ENCODE measurements at regions not wholly inside any gene's neighbourhood (a gene's known extent, or its start where the extent isn't known, plus 50 kb on each side); places are given as distances from the start of the nearest gene placed in this dataset.
A peak's percentile ranks its signal among the peaks of the same experiment; 100 is the strongest.
"Not testable (repeated sequence)": the region's sequence is repeated elsewhere in the genome, so short reads cannot be mapped to it uniquely, and the experiment has no call there.

DNA sequence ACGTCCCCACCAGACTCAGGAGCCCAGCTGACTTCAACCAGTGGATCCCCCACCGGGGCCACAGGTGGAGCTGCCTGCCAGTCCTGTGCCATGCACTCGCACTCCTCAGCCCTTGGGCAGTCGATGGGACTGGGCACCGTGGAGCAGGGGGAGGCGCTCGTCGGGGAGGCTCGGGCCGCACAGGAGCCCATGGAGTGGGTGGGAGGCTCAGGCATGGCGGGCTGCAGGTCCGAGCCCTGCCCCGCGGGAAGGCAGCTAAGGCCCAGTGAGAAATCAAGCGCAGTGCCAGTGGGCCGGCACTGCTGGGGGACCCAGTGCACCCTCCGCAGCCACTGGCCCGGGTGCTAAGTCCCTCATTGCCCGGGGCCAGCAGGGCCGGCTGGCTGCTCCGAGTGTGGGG, 52.3 kb upstream of the LRRC30 start:
- H3K4me1 ChIP-seq (ENCODE audit: insufficient read depth, low read length, poor library complexity, severe bottlenecking); intact Hi-C loops (cut with micrococcal nuclease; ENCODE audit: unreplicated experiment); POLR2A ChIA-PET (ENCODE audit: low non-redundant PET); BruUV-seq (replicated peaks); DNase-seq (ENCODE audit: low spot score); H3K4me3 ChIP-seq (ENCODE audit: low read depth, low read length, poor library complexity, severe bottlenecking); H3K9me3 ChIP-seq (ENCODE audit: low read depth, low read length, poor library complexity, severe bottlenecking); CTCF ChIA-PET; H3K36me3 ChIP-seq (ENCODE audit: insufficient read depth, low read length, poor library complexity, severe bottlenecking); H3K27ac ChIP-seq (ENCODE audit: low read depth, low read length, poor library complexity, severe bottlenecking); H3K27me3 ChIP-seq (replicated peaks; ENCODE audit: insufficient read depth, low read depth, low read length, poor library complexity): not testable (repeated sequence)

DNA sequence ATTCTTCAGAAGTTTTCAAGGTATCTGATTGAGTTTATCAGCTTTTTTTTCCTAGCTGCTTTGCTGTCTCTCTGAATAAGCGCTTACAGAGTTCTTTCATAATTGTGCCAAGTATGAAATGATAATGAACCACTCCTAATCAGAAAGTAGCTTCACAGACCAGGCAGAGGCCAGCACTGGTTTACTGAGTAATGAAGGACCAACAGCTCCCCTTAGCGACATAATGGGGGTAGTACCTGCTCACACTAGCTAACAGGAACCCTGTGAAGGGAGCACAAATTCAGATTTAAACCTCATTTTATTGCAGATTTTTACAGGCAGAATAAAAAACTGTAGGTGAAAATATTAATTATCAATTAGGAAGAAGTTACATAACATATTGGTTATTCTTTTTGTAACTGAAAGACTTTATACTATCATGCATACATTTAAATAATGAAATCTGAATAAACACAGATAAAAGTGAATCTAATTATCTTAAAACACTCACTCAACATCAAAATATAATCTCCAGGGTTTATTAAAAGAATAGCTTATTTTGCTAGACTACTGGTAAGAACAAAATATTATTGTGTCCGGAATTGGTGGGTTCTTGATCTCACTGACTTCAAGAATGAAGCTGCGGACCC, 53.7 kb upstream of the LRRC30 start:
- Histone ChIP-seq H3K27me3 (replicated peaks; ENCODE audit: insufficient read depth, low read depth, low read length, poor library complexity) (no peaks in the 10 kb centered on the region), H3K9me3 (ENCODE audit: low read depth, low read length, poor library complexity, severe bottlenecking) (peaks cover 9% of the 10 kb centered on the region), H3K4me3 (ENCODE audit: low read depth, low read length, poor library complexity, severe bottlenecking) (no peak overlapping the region), H3K27ac (ENCODE audit: low read depth, low read length, poor library complexity, severe bottlenecking) (no peak overlapping the region), H3K36me3 (ENCODE audit: insufficient read depth, low read length, poor library complexity, severe bottlenecking) (no peaks in the 10 kb centered on the region), H3K4me1 (ENCODE audit: insufficient read depth, low read length, poor library complexity, severe bottlenecking) (no peaks in the 10 kb centered on the region)
- CTCF ChIA-PET = no interaction called here
- intact Hi-C loops (cut with micrococcal nuclease; ENCODE audit: unreplicated experiment) = no loop called here
- DNase-seq (ENCODE audit: low spot score) = peak; percentile 20
- POLR2A ChIA-PET (ENCODE audit: low non-redundant PET) = no interaction called here
- no peak for TF ChIP-seq EZH2 (IDR thresholded peaks at IDR 0.05; ENCODE audit: borderline replicate concordance, low read depth, low read length, poor library complexity, severe bottlenecking)
- TF ChIP-seq, protein P1, sequence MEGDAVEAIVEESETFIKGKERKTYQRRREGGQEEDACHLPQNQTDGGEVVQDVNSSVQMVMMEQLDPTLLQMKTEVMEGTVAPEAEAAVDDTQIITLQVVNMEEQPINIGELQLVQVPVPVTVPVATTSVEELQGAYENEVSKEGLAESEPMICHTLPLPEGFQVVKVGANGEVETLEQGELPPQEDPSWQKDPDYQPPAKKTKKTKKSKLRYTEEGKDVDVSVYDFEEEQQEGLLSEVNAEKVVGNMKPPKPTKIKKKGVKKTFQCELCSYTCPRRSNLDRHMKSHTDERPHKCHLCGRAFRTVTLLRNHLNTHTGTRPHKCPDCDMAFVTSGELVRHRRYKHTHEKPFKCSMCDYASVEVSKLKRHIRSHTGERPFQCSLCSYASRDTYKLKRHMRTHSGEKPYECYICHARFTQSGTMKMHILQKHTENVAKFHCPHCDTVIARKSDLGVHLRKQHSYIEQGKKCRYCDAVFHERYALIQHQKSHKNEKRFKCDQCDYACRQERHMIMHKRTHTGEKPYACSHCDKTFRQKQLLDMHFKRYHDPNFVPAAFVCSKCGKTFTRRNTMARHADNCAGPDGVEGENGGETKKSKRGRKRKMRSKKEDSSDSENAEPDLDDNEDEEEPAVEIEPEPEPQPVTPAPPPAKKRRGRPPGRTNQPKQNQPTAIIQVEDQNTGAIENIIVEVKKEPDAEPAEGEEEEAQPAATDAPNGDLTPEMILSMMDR (conservative IDR thresholded peaks at IDR 0.05; ENCODE audit: low read depth, low read length) = peak; percentile 43; the same call in 1 of the 2 replicates
- BruUV-seq (replicated peaks) = no TSS peak

DNA sequence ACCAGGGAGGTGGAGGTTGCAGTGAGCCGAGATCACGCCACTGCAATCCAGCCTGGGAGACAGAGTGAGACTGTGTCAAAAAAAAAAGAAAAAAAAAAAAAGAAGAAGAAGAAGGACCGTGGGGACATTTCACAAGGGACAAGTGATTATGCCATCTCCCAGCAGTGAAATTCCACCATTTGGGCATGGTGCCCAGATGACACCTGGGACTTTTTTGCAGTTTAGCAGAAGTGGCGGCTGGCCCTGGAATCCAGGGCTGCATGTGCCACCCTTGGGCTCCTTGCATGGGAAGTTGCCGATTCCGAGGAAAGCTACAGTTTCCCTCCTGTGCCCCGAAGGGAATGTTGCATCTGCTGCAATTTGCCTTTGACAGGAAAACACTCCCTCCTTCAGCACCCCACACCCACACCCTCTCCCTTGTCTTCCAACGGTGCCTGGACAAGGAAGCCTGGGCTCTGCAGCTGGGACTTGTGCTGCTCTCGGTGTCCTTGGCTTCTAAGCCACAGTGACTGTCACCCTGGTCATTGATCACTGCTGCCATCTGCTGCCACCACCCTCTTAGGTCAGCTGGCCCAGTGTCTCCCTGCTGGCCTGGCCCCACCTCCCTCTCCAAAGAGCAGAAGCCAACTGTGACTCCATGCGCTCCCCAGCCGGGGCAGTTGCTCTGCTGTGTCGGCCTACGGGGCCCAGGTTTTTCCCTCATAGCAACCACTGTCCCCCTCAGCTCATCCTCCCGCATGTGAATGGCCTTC, 56.4 kb upstream of the LRRC30 start:
- ChIA-PET POLR2A (ENCODE audit: low non-redundant PET) (no interaction called here), CTCF (no interaction called here)
- Histone ChIP-seq H3K27me3 (replicated peaks; ENCODE audit: insufficient read depth, low read depth, low read length, poor library complexity) (no peaks in the 10 kb centered on the region), H3K4me3 (ENCODE audit: low read depth, low read length, poor library complexity, severe bottlenecking) (no peak overlapping the region), H3K36me3 (ENCODE audit: insufficient read depth, low read length, poor library complexity, severe bottlenecking) (no peaks in the 10 kb centered on the region), H3K27ac (ENCODE audit: low read depth, low read length, poor library complexity, severe bottlenecking) (no peak overlapping the region), H3K9me3 (ENCODE audit: low read depth, low read length, poor library complexity, severe bottlenecking) (peaks cover 9% of the 10 kb centered on the region), H3K4me1 (ENCODE audit: insufficient read depth, low read length, poor library complexity, severe bottlenecking) (no peaks in the 10 kb centered on the region)
- DNase-seq (ENCODE audit: low spot score) = no peak
- TF ChIP-seq, protein P1 (conservative IDR thresholded peaks at IDR 0.05; ENCODE audit: low read depth, low read length) = no peak
- TF ChIP-seq EZH2 (IDR thresholded peaks at IDR 0.05; ENCODE audit: borderline replicate concordance, low read depth, low read length, poor library complexity, severe bottlenecking) = no peak
- no TSS peak for BruUV-seq (replicated peaks)
- intact Hi-C loops (cut with micrococcal nuclease; ENCODE audit: unreplicated experiment) = no loop called here

DNA sequence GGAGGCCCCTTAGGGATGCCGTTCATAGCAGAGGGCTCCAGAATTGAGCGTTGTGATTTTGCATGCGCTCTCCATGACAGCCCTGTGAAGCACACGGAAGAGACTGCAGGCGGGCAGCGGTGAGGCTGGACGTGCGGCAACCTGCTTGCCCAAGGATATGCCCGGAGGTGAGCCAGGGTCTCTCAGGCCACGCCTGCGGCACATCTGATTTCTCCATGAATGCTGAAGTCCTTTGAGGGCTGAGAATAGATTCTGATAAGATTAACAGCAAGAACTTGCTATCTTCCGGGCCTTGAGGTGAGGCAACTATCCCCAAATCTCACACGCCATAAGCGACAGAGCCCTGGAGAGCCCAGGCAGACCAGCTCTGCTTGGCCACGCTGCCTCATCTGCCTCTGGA, 55.6 kb upstream of the LAMA1 start:
- no peak for TF ChIP-seq EZH2 (IDR thresholded peaks at IDR 0.05; ENCODE audit: borderline replicate concordance, low read depth, low read length, poor library complexity, severe bottlenecking)
- TF ChIP-seq, protein P1 (conservative IDR thresholded peaks at IDR 0.05; ENCODE audit: low read depth, low read length) = no peak
- no peak for DNase-seq (ENCODE audit: low spot score)
- H3K9me3 ChIP-seq (ENCODE audit: low read depth, low read length, poor library complexity, severe bottlenecking) = peaks cover 9% of the 10 kb centered on the region
- no TSS peak for BruUV-seq (replicated peaks)
- intact Hi-C loops (cut with micrococcal nuclease; ENCODE audit: unreplicated experiment) = no loop called here
- no peaks in the 10 kb centered on the region for H3K27me3 ChIP-seq (replicated peaks; ENCODE audit: insufficient read depth, low read depth, low read length, poor library complexity)
- POLR2A ChIA-PET (ENCODE audit: low non-redundant PET) = no interaction called here
- H3K4me3 ChIP-seq (ENCODE audit: low read depth, low read length, poor library complexity, severe bottlenecking) = no peak overlapping the region
- H3K27ac ChIP-seq (ENCODE audit: low read depth, low read length, poor library complexity, severe bottlenecking) = no peak overlapping the region
- no peaks in the 10 kb centered on the region for H3K36me3 ChIP-seq (ENCODE audit: insufficient read depth, low read length, poor library complexity, severe bottlenecking)
- H3K4me1 ChIP-seq (ENCODE audit: insufficient read depth, low read length, poor library complexity, severe bottlenecking) = no peaks in the 10 kb centered on the region
- CTCF ChIA-PET = no interaction called here

Data from A673 (cell line).